ENCODE measurements at regions not wholly inside any gene's neighbourhood (a gene's known extent, or its start where the extent isn't known, plus 50 kb on each side); places are given as distances from the start of the nearest gene placed in this dataset.
"Not testable (repeated sequence)": the region's sequence is repeated elsewhere in the genome, so short reads cannot be mapped to it uniquely, and the experiment has no call there.

DNA sequence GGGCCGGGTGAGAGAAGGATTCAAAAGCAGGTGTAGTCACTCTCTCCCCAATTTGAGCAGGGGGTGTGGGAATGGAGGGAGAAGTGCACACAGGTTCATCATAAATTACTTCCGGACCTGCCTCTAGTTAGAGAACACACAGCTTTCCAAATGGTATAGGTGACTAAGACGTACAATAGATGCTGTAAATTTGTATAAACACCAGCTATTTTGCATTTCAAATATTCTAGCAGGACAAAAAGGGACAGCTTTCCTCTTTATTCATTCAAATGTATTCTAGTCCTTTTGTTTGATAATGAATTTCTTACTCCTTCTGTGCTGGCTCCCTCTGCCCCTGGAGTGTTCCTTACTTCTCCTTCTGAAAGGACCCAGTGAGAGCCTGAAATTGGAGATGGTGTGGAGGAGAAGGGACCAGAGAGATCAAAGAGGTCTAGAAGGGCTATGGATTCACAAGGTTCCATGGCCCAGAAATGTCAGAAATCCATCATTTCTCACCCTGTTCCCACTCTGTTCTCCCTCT is 53.2 kb upstream of the SH3BP4 start:
- no peak for DNase-seq (ENCODE audit: low spot score)
- intact Hi-C loops (cut with DNase I): no loop called here

DNA sequence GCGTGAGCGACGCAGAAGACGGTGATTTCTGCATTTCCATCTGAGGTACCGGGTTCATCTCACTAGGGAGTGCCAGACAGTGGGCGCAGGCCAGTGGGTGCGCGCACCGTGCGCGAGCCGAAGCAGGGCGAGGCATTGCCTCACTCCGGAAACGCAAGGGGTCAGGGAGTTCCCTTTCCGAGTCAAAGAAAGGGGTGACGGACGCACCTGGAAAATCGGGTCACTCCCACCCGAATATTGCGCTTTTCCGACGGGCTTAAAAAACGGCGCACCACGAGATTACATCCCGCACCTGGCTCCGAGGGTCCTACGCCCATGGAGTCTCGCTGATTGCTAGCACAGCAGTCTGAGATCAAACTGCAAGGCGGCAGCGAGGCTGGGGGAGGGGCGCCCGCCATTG is 63.4 kb upstream of the SH3BP4 start:
- intact Hi-C loops (cut with DNase I); DNase-seq (ENCODE audit: low spot score): not testable (repeated sequence)

DNA sequence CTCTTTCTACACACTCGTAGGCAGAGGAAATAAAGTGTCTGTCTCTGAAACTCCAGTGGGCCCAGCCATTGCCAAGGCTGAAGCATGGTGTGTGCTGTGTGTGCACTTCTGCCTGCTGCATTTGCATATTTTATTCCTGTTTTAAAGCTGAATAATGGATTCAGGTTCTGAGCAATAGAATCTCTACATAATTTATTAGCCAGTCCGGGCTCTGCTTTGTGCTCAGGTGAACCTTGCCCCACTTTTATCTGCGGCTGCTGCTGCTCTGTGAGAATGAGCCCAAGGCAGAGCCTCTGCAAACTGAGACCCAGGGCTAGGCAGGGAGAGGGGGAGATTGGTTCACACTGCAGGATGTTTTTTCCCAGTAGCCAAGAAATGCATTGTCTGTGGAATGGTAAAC is 64.6 kb upstream of the SH3BP4 start:
- intact Hi-C loops (cut with DNase I): no loop called here
- no peak for DNase-seq (ENCODE audit: low spot score)

DNA sequence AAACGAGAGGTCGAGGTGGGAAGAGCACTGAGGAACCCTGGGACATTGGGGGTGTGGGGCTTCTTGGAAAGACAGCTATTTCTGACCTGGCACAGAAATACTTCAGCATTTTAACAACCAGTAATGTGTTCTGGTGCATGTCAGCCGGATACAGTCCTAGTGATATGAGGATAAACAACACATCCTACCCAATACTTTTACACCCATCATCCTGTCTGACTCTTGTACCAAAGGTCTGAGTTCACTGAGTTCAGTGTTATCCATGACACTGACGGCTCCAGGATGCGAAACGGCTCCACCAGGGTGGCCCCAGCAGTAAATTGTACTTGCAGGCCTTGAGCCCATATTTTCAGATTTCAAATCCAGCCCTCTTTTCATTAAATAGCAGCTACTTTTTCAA is 65.9 kb upstream of the SH3BP4 start:
- intact Hi-C loops (cut with DNase I): no loop called here
- DNase-seq (ENCODE audit: low spot score): no peak

DNA sequence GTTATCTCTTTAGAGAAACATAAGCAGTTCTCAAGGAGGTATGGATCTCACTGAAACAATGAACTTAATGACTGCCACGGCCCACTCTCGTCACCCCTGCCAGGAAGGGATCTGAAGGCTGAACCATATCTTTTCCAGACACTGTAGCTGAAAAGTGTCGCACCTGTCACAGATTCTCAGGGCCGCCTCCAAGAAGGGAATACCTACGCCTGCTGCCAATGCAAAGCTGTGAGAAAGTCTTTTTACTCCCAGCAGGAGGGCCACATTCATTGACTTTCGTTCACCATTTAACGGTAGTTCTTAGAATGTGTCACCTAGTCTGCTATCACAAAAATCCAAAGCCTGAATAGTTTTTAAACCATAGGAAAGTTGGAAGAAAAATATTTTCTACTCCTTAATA is 66.7 kb upstream of the SH3BP4 start:
- no peak for DNase-seq (ENCODE audit: low spot score)
- intact Hi-C loops (cut with DNase I): no loop called here

DNA sequence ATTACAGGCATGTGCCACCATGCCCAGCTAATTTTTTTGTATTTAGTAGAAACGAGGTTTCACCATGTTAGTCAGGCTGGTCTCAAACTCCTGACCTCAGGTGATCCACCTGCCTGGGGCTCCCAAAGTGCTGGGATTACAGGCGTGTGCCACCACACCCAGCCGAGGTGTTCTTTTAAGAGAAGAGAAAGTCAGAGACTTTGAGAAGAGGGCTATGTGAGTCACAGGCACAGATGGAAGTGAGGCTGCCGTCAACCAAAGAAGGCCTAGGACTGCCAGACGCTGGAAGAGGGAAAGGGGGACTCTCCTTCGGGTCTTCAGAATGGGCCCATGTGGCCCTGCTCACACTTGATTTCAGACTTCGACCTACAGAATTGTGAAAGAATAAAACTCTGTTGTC is 67.2 kb upstream of the SH3BP4 start:
- intact Hi-C loops (cut with DNase I): loop anchor here (5.0 kb wide), 3 partner anchors 68 to 223 kb away; partner anchors contain the start of gene SH3BP4
- DNase-seq (ENCODE audit: low spot score): no peak

DNA sequence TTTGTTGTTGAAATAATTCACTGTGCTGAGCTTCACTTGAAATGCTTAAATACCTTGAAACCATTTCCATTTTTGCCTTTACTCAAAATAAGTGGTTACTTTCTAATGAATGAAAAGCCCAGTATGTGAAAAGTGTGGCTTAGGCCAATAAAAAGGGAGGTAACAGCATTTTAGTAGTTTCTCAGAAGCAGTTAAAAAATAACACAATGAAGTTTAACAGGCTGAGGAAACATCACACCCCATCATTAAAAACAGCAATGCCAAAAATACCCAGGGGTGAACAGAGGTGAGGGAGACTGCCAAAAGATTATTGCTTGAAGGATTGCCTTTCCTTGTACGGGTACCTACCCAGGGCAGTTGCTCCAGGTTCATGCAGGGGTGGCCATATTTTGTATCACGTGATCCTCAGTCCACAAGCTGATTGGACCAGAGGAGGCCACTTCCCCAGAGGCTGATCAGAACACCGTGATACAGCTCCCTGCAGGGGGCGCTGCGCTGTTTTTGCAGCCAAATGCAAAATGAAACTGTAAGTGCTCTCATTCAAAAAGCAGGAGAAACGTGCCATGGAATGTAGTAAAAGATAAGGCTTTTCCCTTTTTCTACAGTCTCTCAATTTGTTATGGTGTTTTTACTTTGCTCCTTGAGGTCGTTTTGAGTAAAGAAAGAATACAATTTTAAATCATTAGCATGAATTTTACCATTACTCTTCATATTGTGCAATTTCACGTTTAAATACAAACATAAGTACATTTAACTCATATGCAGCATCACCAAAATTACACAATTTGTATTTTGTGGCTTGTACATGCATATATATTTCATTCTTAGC is 70.2 kb upstream of the SH3BP4 start:
- intact Hi-C loops (cut with DNase I): loop anchor here (5.0 kb wide), 3 partner anchors 71 to 226 kb away; partner anchors contain the start of gene SH3BP4
- peak; percentile 85 for DNase-seq (ENCODE audit: low spot score)

DNA sequence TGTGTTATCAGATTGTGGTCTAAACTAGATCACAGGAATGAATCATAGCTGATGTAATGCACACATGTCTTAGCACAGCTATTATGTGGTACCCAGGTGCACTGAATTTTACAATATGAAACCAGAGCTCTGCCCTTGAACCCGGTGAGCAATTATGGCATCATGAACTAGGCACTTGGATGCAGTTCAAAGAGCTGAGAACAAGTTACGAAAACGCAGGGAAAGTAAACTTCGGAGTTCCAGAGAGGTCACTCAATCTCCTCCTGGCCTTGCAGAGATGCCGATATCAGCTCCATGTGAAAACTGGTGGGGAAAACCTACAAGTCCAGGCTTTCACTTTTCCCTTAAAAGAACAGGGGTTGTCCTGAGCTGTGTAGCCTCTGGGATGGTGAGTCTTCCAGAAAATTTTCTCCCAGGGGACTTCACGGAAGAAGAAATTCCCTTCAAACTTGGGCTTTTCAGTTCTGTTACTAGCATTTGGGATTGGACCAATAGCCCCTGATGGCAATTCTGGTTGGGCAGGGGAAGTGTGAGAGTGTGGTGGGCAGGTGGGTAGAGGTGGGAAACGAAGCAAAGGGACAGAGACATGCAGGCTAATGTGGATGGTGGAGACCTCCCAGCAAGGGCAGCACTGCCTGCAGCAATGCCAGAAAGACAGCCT is 71.1 kb upstream of the SH3BP4 start:
- intact Hi-C loops (cut with DNase I): loop anchor here (5.0 kb wide), 3 partner anchors 72 to 227 kb away; partner anchors contain the start of gene SH3BP4
- no peak for DNase-seq (ENCODE audit: low spot score)

DNA sequence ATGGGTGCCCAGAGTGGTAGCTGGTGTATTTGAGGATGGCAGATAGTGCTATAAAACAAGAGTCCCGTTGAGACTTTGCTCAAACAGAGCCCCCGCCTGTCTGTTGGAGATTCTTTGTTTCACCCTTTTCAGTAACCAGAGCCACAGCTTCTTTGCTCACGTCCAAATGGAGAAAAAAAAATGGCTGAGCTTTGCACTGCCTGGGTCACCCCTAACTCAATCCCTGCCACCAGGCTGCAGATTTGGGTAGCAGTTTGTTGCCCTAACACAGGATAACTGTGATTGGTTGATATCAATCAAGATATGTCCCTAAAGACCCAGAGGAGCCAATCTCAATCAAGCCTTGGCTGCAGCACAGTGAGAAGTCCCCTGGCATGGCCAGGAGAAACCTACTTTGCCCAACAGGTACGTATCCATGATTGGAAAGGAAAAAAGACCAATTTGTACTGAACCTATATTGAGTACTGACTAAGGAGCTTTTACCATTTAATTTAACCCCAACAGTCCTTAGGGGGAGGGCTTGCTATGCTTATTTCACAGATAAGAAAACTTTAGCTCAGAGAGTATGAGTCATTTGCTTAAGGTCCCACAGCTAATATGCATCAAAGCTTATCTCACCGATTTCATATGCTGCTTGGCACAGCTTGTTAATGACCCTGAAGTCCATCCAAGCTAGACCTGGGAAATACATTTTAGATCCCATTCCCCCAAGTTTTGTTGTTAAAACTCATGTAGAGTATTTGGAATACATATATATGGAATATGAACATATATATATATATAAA is 72.0 kb upstream of the SH3BP4 start:
- intact Hi-C loops (cut with DNase I): loop anchor here (5.0 kb wide), 3 partner anchors 72 to 227 kb away; partner anchors contain the start of gene SH3BP4
- DNase-seq (ENCODE audit: low spot score): no peak

DNA sequence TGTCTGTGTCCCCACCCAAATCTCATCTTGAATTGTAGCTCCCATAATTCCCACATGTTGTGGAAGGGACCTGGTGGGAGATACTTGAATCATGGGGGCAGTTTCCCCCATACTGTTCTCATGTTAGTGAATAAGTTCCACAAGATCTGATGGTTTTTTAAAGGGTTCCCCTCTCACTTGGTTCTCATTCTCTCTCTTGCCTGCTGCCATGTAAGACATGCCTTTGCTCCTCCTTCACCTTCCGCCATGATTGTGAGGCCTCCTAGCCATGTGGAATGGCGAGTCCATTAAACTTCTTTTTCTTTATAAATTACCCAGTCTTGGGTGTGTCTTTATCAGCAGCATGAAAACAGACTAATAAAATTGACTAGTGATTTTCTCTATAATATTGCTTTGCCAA is 75.2 kb upstream of the SH3BP4 start:
- intact Hi-C loops (cut with DNase I); DNase-seq (ENCODE audit: low spot score): not testable (repeated sequence)

DNA sequence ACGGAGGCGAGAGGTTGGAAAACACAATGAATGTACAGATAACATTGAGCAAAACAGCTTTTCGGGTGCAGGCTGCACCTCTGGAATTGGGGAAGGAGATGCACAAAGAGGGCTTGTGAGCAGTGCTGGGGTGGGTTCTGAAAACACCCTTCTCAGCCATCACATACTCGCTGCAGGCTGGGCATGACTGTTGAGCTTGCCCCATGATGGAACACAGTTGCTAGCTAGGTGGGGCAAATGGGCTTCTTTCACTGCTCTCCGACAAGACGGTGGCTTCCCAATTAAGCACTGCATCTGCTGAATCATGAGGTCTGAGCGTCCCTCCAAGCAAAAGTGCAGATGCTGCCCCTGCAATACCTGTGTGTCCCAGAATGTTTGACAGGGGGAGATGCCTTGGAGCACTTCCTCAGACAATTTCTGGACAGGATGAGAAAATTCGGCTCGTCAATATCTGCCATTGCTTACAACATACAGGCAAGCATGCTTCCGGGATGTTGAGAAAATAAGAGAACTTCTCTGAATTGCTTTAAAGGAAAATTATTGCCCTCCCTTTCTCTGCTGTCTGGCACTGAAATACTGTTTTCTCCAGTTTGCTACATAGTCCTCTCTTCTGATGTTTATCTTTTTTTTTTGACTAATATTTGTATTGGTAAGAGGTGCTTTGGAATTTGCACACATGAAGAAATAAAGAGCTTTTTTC is 77.3 kb upstream of the SH3BP4 start:
- intact Hi-C loops (cut with DNase I): no loop called here

DNA sequence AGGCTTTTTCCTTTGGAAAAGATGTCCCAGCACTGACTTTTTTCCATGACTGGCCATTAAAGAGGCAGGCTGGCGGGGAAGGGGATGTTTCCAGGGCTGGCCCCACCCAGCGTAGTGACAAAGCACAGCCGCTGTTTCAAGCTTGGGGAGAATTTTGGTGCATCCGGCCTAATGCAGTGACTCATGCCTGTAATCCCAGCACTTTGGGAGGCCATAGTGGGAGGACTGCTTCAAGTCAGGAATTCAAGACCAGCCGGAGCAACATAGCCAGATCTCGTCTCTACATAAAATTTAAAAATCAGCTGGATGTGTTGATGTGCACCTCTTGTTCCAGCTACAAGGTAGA is 78.0 kb upstream of the SH3BP4 start:
- intact Hi-C loops (cut with DNase I): no loop called here
- DNase-seq (ENCODE audit: low spot score): no peak

More for the DNA sequence above, 77.3 kb upstream of the SH3BP4 start:
- no peak for DNase-seq (ENCODE audit: low spot score)

DNA sequence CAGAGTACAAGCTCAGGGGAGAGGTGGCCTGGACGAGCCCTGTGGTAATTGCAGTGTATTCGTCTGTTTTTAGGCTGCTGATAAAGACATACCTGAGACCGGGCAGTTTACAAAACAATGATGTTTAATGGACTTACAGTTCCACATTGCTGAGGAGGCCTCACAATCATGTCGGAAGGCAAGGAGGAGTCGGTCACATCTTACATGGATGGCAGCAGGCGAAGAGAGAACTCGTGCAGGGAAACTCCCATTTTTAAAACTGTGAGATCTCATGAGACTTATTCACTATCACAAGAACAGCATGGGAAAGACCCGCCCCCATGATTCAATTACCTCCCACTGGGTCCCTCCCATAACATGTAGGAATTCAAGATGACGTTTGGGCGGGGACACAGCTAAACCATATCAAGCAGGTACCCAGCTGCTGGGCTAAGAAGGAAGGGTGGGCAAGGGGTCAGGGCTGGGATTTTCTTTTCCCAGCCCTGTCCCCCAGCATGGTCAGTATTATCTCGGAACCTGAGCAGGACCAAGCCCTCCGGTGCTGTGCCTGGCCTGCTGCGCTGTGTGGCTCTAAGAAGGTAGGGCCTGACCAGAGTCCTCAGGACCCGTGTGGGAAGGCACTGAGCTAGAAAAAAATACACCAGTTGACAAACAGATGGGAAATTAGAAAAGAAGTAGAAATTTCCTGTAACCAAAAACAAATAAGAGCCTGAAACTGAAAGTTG is 78.6 kb upstream of the SH3BP4 start:
- no peak for DNase-seq (ENCODE audit: low spot score)
- intact Hi-C loops (cut with DNase I): no loop called here

DNA sequence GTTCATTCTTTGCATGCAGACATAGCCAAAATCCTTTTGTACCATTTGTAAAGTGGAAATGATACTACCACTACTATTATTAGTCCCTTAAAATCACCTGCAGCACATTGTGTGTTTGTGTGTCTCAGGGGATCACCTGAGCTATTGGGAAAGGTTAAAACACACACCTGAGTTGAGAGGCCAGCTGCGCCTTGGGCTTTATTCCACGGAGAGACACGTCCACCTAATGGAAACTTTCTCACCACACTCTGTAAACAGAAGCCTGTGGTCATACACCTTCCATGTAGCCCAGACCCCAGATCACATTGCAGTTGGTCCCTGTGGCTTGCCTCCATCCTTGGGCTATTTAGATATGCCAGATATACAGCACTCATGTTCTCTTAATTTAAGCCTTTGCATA is 81.8 kb upstream of the SH3BP4 start:
- intact Hi-C loops (cut with DNase I): no loop called here
- DNase-seq (ENCODE audit: low spot score): no peak

DNA sequence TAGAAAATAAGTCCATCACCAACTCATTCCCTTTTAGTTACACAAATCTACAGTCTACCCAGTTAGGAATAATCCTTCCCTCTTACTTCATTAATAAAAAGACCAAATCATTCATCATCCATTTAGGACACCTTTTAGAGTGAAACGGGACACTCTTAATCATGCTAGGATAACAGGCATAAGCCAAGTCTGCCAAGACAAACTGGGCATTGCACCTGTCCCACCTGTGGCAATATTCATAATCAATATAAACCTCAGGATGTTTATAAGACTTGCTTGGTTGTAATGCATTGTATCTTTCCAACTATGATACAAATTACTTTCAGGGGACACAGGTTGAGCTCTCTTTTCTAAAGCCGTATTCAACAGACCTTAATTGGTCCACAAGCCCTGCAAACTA is 82.7 kb upstream of the SH3BP4 start:
- intact Hi-C loops (cut with DNase I): no loop called here
- DNase-seq (ENCODE audit: low spot score): no peak

DNA sequence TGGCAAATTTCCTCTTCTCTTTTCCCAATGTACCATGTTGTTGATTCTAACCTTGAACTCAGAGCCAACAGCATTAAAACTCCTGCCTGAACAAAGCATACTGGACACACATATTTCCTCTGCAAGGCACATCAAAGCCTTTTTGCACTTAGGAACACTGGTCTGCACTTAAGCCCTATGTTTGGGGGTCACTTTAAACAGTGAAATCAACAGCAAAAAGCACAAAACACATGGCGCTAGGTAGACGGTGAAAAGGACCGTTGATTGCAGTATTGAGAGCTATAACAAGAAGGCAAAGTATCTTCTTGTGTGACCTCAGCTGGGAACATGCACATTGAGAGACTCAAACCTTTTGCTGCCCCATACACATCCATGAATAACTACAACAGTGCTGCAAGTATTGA is 83.9 kb upstream of the SH3BP4 start:
- intact Hi-C loops (cut with DNase I): no loop called here
- DNase-seq (ENCODE audit: low spot score): no peak

DNA sequence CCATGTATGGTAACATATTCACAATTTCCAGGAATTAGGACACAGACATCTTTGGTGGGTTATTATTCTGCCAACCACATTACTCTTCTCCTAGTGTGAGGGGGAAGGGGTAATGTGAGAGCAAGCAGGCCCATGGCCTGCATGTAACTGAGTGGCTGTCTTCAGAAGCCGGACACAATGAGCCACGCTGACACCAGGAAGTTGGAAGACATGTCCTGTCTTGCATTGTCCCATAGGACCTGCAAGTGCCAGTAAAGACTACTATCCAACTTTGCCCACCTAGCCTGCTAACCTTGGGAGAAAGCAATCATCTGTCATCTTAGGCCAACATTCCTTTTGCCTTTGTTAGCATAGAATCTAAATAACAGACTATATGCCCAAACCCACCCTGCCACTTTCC is 86.2 kb upstream of the SH3BP4 start:
- intact Hi-C loops (cut with DNase I): no loop called here
- no peak for DNase-seq (ENCODE audit: low spot score)

DNA sequence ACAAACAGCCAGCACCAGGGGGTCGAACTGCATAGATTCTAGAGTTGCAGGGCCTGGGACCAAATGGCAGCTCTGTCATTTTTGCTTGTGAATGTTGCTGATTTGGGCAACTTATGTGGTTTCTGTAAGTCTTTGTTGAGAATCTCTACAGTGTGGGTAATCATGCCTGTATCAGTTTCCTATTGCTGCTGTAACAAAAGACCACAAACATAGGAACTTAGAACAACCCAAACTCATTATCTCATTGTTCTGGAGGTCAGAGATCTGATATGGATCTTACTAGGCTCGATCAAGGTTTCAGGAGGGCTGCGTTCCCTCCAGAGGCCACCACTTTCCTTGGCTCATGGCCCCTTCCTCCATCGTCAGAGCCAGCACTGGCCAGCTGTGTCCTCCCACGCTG is 86.8 kb upstream of the SH3BP4 start:
- DNase-seq (ENCODE audit: low spot score): no peak
- intact Hi-C loops (cut with DNase I): no loop called here

DNA sequence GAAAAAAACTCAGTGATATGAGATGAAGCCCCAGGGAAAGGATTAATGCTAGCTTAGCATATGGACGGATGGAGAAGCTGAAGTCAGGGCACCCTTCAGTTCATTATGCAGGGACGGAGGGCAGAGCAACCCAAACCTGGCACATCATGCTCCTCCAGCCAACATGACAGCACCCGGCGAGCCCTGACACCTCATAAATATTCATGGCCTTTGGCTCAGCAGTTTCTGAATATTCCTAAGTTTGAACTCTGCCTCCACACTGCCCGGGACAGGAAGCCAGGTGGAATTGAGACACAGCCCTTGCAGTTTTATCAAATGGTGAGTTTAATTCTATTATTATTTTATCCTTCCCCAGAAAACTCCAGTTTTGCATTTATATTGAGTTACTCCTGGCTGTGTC is 87.3 kb upstream of the SH3BP4 start:
- intact Hi-C loops (cut with DNase I): no loop called here
- no peak for DNase-seq (ENCODE audit: low spot score)

Data from cardiac septum (tissue), 1 donor.